ENCODE measurements at regions not wholly inside any gene's neighbourhood (a gene's known extent, or its start where the extent isn't known, plus 50 kb on each side); places are given as distances from the start of the nearest gene placed in this dataset.

DNA sequence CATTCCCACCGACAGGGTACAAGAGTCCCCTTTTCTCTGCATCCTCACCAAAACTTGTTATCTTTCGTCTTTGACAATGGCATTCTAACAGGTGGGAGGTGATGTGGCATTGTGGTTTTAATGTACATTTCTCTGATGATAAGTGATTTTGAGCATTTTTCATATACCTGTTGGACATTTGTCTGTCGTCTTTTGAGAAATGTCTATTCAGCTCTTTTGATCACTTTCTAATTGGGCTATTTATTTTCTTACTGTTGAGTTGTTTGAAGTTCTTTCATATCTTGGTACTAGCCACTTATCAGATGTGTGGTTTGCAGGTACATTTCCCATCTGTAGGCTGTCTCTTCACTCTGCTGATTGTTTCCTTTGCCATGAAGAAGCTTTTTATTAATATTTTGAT lies 219.0 kb upstream of the SOX1 start:
- intact Hi-C loops (cut with DNase I): no loop called here
- H3K4me3 ChIP-seq: no peak overlapping the region
- H3K36me3 ChIP-seq: no peaks in the 10 kb centered on the region
- peaks cover 0 to 7% (median 0%) of the 10 kb centered on the region in 4 donors for H3K9me3 ChIP-seq
- H3K27me3 ChIP-seq: peaks cover 0 to 64% (median 0%) of the 10 kb centered on the region in 4 donors
- H3K4me1 ChIP-seq: peaks cover 0 to 5% (median 0%) of the 10 kb centered on the region in 4 donors
- TF ChIP-seq, protein P1, sequence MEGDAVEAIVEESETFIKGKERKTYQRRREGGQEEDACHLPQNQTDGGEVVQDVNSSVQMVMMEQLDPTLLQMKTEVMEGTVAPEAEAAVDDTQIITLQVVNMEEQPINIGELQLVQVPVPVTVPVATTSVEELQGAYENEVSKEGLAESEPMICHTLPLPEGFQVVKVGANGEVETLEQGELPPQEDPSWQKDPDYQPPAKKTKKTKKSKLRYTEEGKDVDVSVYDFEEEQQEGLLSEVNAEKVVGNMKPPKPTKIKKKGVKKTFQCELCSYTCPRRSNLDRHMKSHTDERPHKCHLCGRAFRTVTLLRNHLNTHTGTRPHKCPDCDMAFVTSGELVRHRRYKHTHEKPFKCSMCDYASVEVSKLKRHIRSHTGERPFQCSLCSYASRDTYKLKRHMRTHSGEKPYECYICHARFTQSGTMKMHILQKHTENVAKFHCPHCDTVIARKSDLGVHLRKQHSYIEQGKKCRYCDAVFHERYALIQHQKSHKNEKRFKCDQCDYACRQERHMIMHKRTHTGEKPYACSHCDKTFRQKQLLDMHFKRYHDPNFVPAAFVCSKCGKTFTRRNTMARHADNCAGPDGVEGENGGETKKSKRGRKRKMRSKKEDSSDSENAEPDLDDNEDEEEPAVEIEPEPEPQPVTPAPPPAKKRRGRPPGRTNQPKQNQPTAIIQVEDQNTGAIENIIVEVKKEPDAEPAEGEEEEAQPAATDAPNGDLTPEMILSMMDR (IDR thresholded peaks at IDR 0.05): no peak
- no peak for TF ChIP-seq EP300 (IDR thresholded peaks at IDR 0.05)
- no peak for TF ChIP-seq POLR2AphosphoS5 (IDR thresholded peaks at IDR 0.05)
- no peak for TF ChIP-seq POLR2A (IDR thresholded peaks at IDR 0.05; ENCODE audit: low read depth)
- peak; percentile 2 for DNase-seq (ENCODE audit: extremely low spot score)
- no peak overlapping the region for H3K27ac ChIP-seq (replicated peaks in 1 of 4)
- 90% methylated on average over 3 of the region's 3 CpGs for WGBS

DNA sequence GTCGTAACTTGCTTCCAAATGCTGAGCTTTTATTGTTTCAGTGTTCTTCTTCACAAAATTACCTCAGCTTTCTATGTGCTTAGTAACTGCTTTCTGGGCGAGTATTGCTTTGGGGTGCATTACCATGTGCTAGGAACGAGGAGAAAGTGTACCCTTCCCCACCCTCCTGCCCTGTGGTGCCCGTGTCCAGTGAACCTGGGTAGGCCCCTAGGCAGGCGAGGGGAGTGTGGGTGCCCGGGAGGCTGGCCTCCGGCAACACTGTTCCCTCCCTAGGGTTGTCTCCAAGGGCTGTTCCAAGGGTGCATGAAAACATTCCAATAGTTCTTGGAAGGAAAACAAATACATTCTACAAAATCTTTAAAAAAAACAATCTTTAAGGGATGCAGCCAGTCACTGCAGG lies 216.5 kb upstream of the SOX1 start:
- intact Hi-C loops (cut with DNase I): no loop called here
- no peak overlapping the region for H3K4me3 ChIP-seq
- 92% methylated on average over 7 of the region's 7 CpGs for WGBS
- peaks cover 0 to 7% (median 0%) of the 10 kb centered on the region in 4 donors for H3K9me3 ChIP-seq
- H3K27ac ChIP-seq (replicated peaks in 1 of 4): no peak overlapping the region
- H3K4me1 ChIP-seq: peaks cover 0 to 5% (median 0%) of the 10 kb centered on the region in 4 donors
- no peaks in the 10 kb centered on the region for H3K36me3 ChIP-seq
- peak; percentile 24 for DNase-seq (ENCODE audit: extremely low spot score)
- peaks cover 0 to 56% (median 0%) of the 10 kb centered on the region in 4 donors for H3K27me3 ChIP-seq
- TF ChIP-seq POLR2AphosphoS5 (IDR thresholded peaks at IDR 0.05) (no peak), EP300 (IDR thresholded peaks at IDR 0.05) (no peak), POLR2A (IDR thresholded peaks at IDR 0.05; ENCODE audit: low read depth) (no peak)
- TF ChIP-seq, protein P1 (IDR thresholded peaks at IDR 0.05): no peak

DNA sequence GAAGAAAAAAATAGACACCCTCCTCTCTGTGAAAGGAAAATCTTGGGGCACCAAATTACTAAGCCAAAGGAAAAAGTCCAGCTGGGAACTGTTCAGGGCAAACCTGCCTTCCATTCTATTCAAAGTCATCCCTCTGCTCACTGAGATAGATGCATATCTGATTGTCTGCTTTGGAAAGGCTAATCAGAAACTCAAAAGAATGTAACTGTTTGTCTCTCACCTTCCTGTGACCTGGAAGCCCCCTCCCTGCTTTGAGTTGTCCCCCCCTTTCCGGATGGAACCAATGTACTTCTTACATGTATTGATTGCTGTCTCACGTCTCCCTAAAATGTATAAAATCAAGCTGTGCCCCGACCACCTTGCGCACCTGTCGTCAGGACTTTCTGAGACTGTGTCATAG lies 216.0 kb upstream of the SOX1 start:
- H3K4me1 ChIP-seq: peaks cover 0 to under 1% (median 0%) of the 10 kb centered on the region in 4 donors
- TF ChIP-seq, protein P1 (IDR thresholded peaks at IDR 0.05): no peak
- TF ChIP-seq POLR2A (IDR thresholded peaks at IDR 0.05; ENCODE audit: low read depth) (no peak), EP300 (IDR thresholded peaks at IDR 0.05) (no peak), POLR2AphosphoS5 (IDR thresholded peaks at IDR 0.05) (no peak)
- WGBS: 68% methylated on average over 5 of the region's 5 CpGs
- H3K9me3 ChIP-seq: peaks cover 0 to 7% (median 0%) of the 10 kb centered on the region in 4 donors
- H3K4me3 ChIP-seq: no peak overlapping the region
- intact Hi-C loops (cut with DNase I): no loop called here
- peak; percentile 53 for DNase-seq (ENCODE audit: extremely low spot score)
- H3K27ac ChIP-seq (replicated peaks in 1 of 4): no peak overlapping the region
- H3K36me3 ChIP-seq: no peaks in the 10 kb centered on the region
- H3K27me3 ChIP-seq: peaks cover 0 to 53% (median 0%) of the 10 kb centered on the region in 4 donors

DNA sequence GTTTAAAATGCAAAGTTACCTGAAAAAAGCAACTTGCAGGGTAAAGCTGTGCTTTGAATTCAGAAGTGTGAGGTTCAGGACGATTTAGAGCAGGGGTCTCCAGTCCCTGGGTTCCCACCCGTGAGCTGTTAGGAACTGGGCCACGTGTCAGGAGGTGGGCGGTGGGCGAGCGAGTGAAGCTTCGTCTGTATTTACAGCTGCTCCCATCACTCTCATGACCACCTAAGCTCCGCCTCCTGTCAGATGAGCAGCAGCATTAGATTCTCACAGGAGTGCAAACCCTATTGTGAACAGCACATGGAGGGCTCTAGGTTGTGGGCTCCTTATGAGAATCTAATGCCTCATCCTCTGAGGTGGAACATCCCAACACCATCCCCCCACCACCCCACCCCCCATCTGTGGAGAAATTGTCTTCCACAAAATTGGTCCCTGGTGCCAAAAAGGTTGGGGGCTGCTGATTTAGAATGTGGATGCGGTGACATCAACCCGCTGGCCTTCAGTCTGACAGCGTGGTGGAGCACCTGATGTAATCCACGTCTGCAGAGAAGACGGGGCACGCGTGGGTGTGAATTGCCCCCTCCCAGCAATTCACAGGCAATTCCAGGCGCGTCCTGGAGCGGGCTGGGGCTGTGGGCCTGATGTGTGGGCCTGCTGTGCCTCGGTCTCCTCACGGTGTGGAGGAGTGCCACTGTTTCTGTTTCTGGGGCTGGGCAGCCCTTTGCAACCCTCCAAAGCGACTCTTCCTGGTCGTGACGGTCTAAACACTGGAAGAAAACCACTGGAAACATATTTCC lies 214.0 kb upstream of the SOX1 start:
- TF ChIP-seq POLR2A (IDR thresholded peaks at IDR 0.05; ENCODE audit: low read depth) (no peak), POLR2AphosphoS5 (IDR thresholded peaks at IDR 0.05) (no peak), EP300 (IDR thresholded peaks at IDR 0.05) (no peak)
- TF ChIP-seq, protein P1 (IDR thresholded peaks at IDR 0.05): no peak
- peak; percentile 75 for DNase-seq (ENCODE audit: extremely low spot score)
- no peaks in the 10 kb centered on the region for H3K36me3 ChIP-seq
- peaks cover 0 to 48% (median 0%) of the 10 kb centered on the region in 4 donors for H3K27me3 ChIP-seq
- intact Hi-C loops (cut with DNase I): no loop called here
- WGBS: 69% methylated on average over 21 of the region's 23 CpGs
- peaks cover 0 to 7% (median 0%) of the 10 kb centered on the region in 4 donors for H3K9me3 ChIP-seq
- H3K4me3 ChIP-seq: no peak overlapping the region
- H3K4me1 ChIP-seq: no peaks in the 10 kb centered on the region
- no peak overlapping the region for H3K27ac ChIP-seq (replicated peaks in 1 of 4)

Measured in esophagus muscularis mucosa (tissue), 4 donors.